Gastrocnemius medialis (tissue), 4 donors: ENCODE measurements at regions not wholly inside any gene's neighbourhood (a gene's known extent, or its start where the extent isn't known, plus 50 kb on each side); places are given as distances from the start of the nearest gene placed in this dataset.

Source experiments
- ATAC-seq, 2 donors: fragments of 150-250 bp; one replicate each; pipeline ENCODE4 v1.9.1; 2016
- DNase-seq, 2 donors: peaks; one replicate each; pipeline ENCODE4 v3.0.0-alpha.2; 2019
- H3K27ac ChIP-seq, 4 donors: fragments of 200-600 bp; sonication (generic); 1 replicate in 1 of 4; 2 replicates in 3 of 4; pipeline ENCODE4 v1.5.1; 2016 to 2018; ENCODE audit warnings: mild to moderate bottlenecking in 2 of 4, moderate library complexity in 1 of 4
- H3K27me3 ChIP-seq, 3 donors: fragments of 200-600 bp; sonication (generic) in 2 of 3; 1 replicate in 1 of 3; 2 replicates in 2 of 3; pipeline versions ENCODE4 v1.5.1 to v1.6.0; 2016 to 2019; ENCODE audit warnings: mild to moderate bottlenecking in 1 of 3, moderate library complexity in 1 of 3
- H3K36me3 ChIP-seq, 2 donors: fragments of 200-600 bp; sonication (generic) in 1 of 2; one replicate each; pipeline ENCODE4 v1.5.1; 2017 to 2018
- H3K4me1 ChIP-seq, 2 donors: fragments of 200-600 bp; sonication (generic) in 1 of 2; one replicate each; pipeline ENCODE4 v1.5.1; 2016 to 2017; ENCODE audit warnings: mild to moderate bottlenecking in 2 of 2
- H3K4me3 ChIP-seq, 4 donors: fragments of 200-600 bp; sonication (generic) in 3 of 4; 1 replicate in 1 of 4; 2 replicates in 3 of 4; pipeline ENCODE4 v1.5.1; 2016 to 2019; ENCODE audit warnings: mild to moderate bottlenecking in 2 of 4
- H3K9me3 ChIP-seq, 3 donors: fragments of 200-600 bp; sonication (generic) in 2 of 3; 1 replicate in 1 of 3; 2 replicates in 2 of 3; pipeline ENCODE4 v1.5.1; 2016 to 2019
- CTCF ChIP-seq, 5 experiments: fragments of 450-650 bp in 3 of 5; fragments of 200-600 bp in 2 of 5; sonication (generic) in 2 of 5; IDR thresholded peaks in 4 of 5; conservative IDR thresholded peaks in 1 of 5; 1 replicate in 4 of 5; 2 replicates in 1 of 5; pipeline ENCODE4 v1.5.1; 2016 to 2019; ENCODE audit warnings: antibody characterized with exemption in 5 of 5, mild to moderate bottlenecking in 3 of 5, moderate library complexity in 3 of 5
- POLR2A ChIP-seq, 2 donors: fragments of 450-650 bp; IDR thresholded peaks; one replicate each; pipeline ENCODE4 v1.6.1; 2017; ENCODE audit warnings: antibody characterized with exemption in 2 of 2, mild to moderate bottlenecking in 2 of 2, moderate library complexity in 2 of 2
- in situ Hi-C, 4 donors: fragments of 200-750 bp; cut with MboI; loops; one replicate each; pipeline versions ENCODE4 v1.15.0 to v1.8.0; 2017; ENCODE audit warnings: low sequenced_read_pairs in 4 of 4
- intact Hi-C: fragments of 100-400 bp; cut with DNase I; formaldehyde crosslinking; loops from one replicate; pipeline ENCODE4 v1.15.1; 2023; ENCODE audit warnings: low total_unique reads

GRCh38 chr6:156337801-156338200 lies 439.4 kb upstream of the ARID1B start:
- no peaks in the 10 kb centered on the region for H3K9me3 ChIP-seq
- TF ChIP-seq CTCF (IDR thresholded peaks at IDR 0.05 in 4 of 5, conservative IDR thresholded peaks at IDR 0.05 in 1 of 5) (no peak), POLR2A (IDR thresholded peaks at IDR 0.05) (no peak)
- in situ Hi-C loops: no loop called here
- H3K27ac ChIP-seq: no peak overlapping the region
- no peaks in the 10 kb centered on the region for H3K36me3 ChIP-seq
- DNase-seq (no peak), ATAC-seq (no peak)
- intact Hi-C loops: no loop called here
- H3K27me3 ChIP-seq: no peaks in the 10 kb centered on the region
- H3K4me1 ChIP-seq: no peaks in the 10 kb centered on the region
- no peak overlapping the region for H3K4me3 ChIP-seq

- in situ Hi-C loops (no loop called here), intact Hi-C loops (no loop called here)
- TF ChIP-seq CTCF (IDR thresholded peaks at IDR 0.05 in 4 of 5, conservative IDR thresholded peaks at IDR 0.05 in 1 of 5) (no peak), POLR2A (IDR thresholded peaks at IDR 0.05) (no peak)
Measured at GRCh38 chr6:156336733-156337132, 440.4 kb upstream of the ARID1B start.

GRCh38 chr6:156336089-156336488 lies 441.1 kb upstream of the ARID1B start:
- Histone ChIP-seq H3K27ac (no peak overlapping the region), H3K27me3 (no peaks in the 10 kb centered on the region), H3K36me3 (no peaks in the 10 kb centered on the region), H3K4me3 (no peak overlapping the region), H3K9me3 (no peaks in the 10 kb centered on the region), H3K4me1 (no peaks in the 10 kb centered on the region)
- TF ChIP-seq POLR2A (IDR thresholded peaks at IDR 0.05) (no peak), CTCF (IDR thresholded peaks at IDR 0.05 in 4 of 5, conservative IDR thresholded peaks at IDR 0.05 in 1 of 5) (no peak)
- intact Hi-C loops (no loop called here), in situ Hi-C loops (no loop called here)
- no peak for ATAC-seq
- no peak for DNase-seq

More at GRCh38 chr6:156336733-156337132, 440.4 kb upstream of the ARID1B start:
- Histone ChIP-seq H3K27ac (no peak overlapping the region), H3K4me3 (no peak overlapping the region), H3K36me3 (no peaks in the 10 kb centered on the region), H3K27me3 (no peaks in the 10 kb centered on the region), H3K4me1 (no peaks in the 10 kb centered on the region), H3K9me3 (no peaks in the 10 kb centered on the region)
- DNase-seq: no peak
- no peak for ATAC-seq

- no peak overlapping the region for H3K4me3 ChIP-seq
- intact Hi-C loops (no loop called here), in situ Hi-C loops (no loop called here)
- no peak overlapping the region for H3K27ac ChIP-seq
- DNase-seq (no peak), ATAC-seq (no peak)
- no peaks in the 10 kb centered on the region for H3K27me3 ChIP-seq
- no peaks in the 10 kb centered on the region for H3K9me3 ChIP-seq
- H3K36me3 ChIP-seq: no peaks in the 10 kb centered on the region
- TF ChIP-seq POLR2A (IDR thresholded peaks at IDR 0.05) (no peak), CTCF (IDR thresholded peaks at IDR 0.05 in 4 of 5, conservative IDR thresholded peaks at IDR 0.05 in 1 of 5) (no peak)
- H3K4me1 ChIP-seq: no peaks in the 10 kb centered on the region
Measured at GRCh38 chr6:156334966-156335365, 442.2 kb upstream of the ARID1B start.

- DNase-seq: no peak
- H3K9me3 ChIP-seq: no peaks in the 10 kb centered on the region
- in situ Hi-C loops: no loop called here
- H3K4me3 ChIP-seq: no peak overlapping the region
- no peak overlapping the region for H3K27ac ChIP-seq
- intact Hi-C loops: no loop called here
- no peaks in the 10 kb centered on the region for H3K36me3 ChIP-seq
- H3K4me1 ChIP-seq: no peaks in the 10 kb centered on the region
- no peak for ATAC-seq
- TF ChIP-seq POLR2A (IDR thresholded peaks at IDR 0.05) (no peak), CTCF (IDR thresholded peaks at IDR 0.05 in 4 of 5, conservative IDR thresholded peaks at IDR 0.05 in 1 of 5) (no peak)
- no peaks in the 10 kb centered on the region for H3K27me3 ChIP-seq
Measured at GRCh38 chr6:156319707-156320106, 457.5 kb upstream of the ARID1B start.
